ENCODE measurements at regions not wholly inside any gene's neighbourhood (a gene's known extent, or its start where the extent isn't known, plus 50 kb on each side); places are given as distances from the start of the nearest gene placed in this dataset.

GRCh38 chr3:5638550-5638949, 451.0 kb downstream of the EDEM1 start:
- no peak for ATAC-seq
- TF ChIP-seq, protein P1, sequence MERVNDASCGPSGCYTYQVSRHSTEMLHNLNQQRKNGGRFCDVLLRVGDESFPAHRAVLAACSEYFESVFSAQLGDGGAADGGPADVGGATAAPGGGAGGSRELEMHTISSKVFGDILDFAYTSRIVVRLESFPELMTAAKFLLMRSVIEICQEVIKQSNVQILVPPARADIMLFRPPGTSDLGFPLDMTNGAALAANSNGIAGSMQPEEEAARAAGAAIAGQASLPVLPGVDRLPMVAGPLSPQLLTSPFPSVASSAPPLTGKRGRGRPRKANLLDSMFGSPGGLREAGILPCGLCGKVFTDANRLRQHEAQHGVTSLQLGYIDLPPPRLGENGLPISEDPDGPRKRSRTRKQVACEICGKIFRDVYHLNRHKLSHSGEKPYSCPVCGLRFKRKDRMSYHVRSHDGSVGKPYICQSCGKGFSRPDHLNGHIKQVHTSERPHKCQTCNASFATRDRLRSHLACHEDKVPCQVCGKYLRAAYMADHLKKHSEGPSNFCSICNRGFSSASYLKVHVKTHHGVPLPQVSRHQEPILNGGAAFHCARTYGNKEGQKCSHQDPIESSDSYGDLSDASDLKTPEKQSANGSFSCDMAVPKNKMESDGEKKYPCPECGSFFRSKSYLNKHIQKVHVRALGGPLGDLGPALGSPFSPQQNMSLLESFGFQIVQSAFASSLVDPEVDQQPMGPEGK (CRISPR knock-in tag; IDR thresholded peaks at IDR 0.05; ENCODE audit: borderline replicate concordance), result no peak
- TF ChIP-seq RARB (CRISPR knock-in tag; IDR thresholded peaks at IDR 0.05) (no peak), CSRNP3 (CRISPR knock-in tag; IDR thresholded peaks at IDR 0.05) (no peak), CREB5 (CRISPR knock-in tag; IDR thresholded peaks at IDR 0.05; ENCODE audit: low read depth) (no peak), TOX (CRISPR knock-in tag; IDR thresholded peaks at IDR 0.05; ENCODE audit: borderline replicate concordance) (no peak), ZC3H10 (CRISPR knock-in tag; IDR thresholded peaks at IDR 0.05) (no peak), TSHZ2 (CRISPR knock-in tag; IDR thresholded peaks at IDR 0.05) (no peak), ZNF8 (CRISPR knock-in tag; IDR thresholded peaks at IDR 0.05) (no peak), ZFP30 (CRISPR knock-in tag; IDR thresholded peaks at IDR 0.05) (no peak), TCF4 (CRISPR knock-in tag; IDR thresholded peaks at IDR 0.05; ENCODE audit: borderline replicate concordance) (no peak), ESRRG (CRISPR knock-in tag; IDR thresholded peaks at IDR 0.05) (no peak), CSDC2 (CRISPR knock-in tag; IDR thresholded peaks at IDR 0.05) (no peak), OSR1 (CRISPR knock-in tag; IDR thresholded peaks at IDR 0.05) (no peak), ARNTL (CRISPR knock-in tag; IDR thresholded peaks at IDR 0.05; ENCODE audit: borderline replicate concordance, low read depth) (no peak), ZFP3 (CRISPR knock-in tag; IDR thresholded peaks at IDR 0.05) (no peak)

DNA sequence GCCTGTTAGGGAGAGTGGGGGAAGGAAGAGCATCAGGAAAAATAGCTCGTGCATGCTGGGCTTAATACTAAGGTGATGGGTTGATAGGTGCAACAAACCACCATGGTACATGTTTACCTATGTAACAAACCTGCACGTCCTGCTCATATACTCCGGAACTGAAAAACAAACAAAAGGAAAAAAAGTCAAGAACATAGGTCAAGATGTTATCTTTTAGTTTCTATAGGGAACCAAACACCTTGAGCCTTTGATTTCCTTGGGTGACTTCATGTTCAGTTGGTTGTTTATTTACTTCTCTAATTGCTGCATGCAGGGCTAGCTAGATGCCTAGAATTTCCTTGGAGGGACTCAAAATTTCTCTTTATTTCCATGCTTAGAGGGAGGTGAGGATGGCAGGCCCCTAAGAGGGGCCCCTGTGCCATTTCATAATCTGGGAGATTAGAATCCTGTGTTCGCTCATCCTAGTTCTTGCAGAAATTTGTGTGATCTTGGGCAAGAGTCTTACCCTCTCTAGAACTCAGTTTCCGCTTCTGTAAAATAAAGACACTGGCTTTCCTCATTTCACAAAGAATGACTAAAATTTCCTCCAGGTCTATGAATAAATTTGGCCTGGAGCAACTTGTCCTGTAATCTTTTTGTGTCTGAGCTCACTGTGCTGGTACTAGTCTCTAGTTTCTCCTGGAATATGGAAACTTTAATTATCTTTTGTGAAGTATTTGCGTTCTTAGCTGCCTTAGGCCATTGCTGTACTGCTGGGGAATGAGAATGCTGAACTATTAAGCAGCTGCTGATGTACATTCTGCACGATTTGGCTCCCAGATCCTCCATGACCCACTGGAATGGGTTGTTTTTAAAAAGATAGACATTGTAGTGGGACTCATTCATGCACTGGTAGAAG, 457.5 kb downstream of the EDEM1 start:
- ATAC-seq, result no peak
- TF ChIP-seq, protein P2, sequence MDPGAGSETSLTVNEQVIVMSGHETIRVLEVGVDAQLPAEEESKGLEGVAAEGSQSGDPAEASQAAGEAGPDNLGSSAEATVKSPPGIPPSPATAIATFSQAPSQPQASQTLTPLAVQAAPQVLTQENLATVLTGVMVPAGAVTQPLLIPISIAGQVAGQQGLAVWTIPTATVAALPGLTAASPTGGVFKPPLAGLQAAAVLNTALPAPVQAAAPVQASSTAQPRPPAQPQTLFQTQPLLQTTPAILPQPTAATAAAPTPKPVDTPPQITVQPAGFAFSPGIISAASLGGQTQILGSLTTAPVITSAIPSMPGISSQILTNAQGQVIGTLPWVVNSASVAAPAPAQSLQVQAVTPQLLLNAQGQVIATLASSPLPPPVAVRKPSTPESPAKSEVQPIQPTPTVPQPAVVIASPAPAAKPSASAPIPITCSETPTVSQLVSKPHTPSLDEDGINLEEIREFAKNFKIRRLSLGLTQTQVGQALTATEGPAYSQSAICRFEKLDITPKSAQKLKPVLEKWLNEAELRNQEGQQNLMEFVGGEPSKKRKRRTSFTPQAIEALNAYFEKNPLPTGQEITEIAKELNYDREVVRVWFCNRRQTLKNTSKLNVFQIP (CRISPR knock-in tag; IDR thresholded peaks at IDR 0.05; ENCODE audit: borderline replicate concordance, low read depth), result no peak
- TF ChIP-seq ZC3H10 (CRISPR knock-in tag; IDR thresholded peaks at IDR 0.05) (no peak), SNAI2 (CRISPR knock-in tag; IDR thresholded peaks at IDR 0.05) (no peak), ZNF8 (CRISPR knock-in tag; IDR thresholded peaks at IDR 0.05) (no peak), ESRRG (CRISPR knock-in tag; IDR thresholded peaks at IDR 0.05) (no peak), OSR1 (CRISPR knock-in tag; IDR thresholded peaks at IDR 0.05) (no peak), CSRNP3 (CRISPR knock-in tag; IDR thresholded peaks at IDR 0.05) (no peak), TOX (CRISPR knock-in tag; IDR thresholded peaks at IDR 0.05; ENCODE audit: borderline replicate concordance) (no peak), TCF4 (CRISPR knock-in tag; IDR thresholded peaks at IDR 0.05; ENCODE audit: borderline replicate concordance) (no peak), BACH2 (CRISPR knock-in tag; IDR thresholded peaks at IDR 0.05; ENCODE audit: borderline replicate concordance) (no peak)
- TF ChIP-seq, protein P1 (CRISPR knock-in tag; IDR thresholded peaks at IDR 0.05; ENCODE audit: borderline replicate concordance), result no peak
